H1 (cell line): ENCODE measurements at regions not wholly inside any gene's neighbourhood (a gene's known extent, or its start where the extent isn't known, plus 50 kb on each side); places are given as distances from the start of the nearest gene placed in this dataset.

Source experiments
- CTCF ChIA-PET: fragments of 300-600 bp; sonication (Branson Sonifier 250); formaldehyde crosslinking; loops from one replicate; lab custom pipeline; 2021; ENCODE audit not compliant: partially characterized antibody; lab: Charles Lee
- POLR2A ChIA-PET: fragments of 300-600 bp; sonication (Branson Sonifier 250); formaldehyde crosslinking; loops from one replicate; lab custom pipeline; 2021; ENCODE audit warnings: inconsistent platforms; ENCODE audit not compliant: partially characterized antibody; lab: Charles Lee
- DNase-seq, 2 experiments: peaks; one replicate each; pipeline versions ENCODE4 v3.0.0 to v3.0.0-alpha.2; 2010 to 2022; ENCODE audit warnings: low spot score in 2 of 2, low read depth in 1 of 2, mixed read lengths in 1 of 2
- FAIRE-seq: peaks from 2 replicates; lab custom pipeline; 2011; peaks lifted over from hg19 to GRCh38; lab: Jason Lieb, UNC
- H2AFZ ChIP-seq: 2 replicates; pipeline ENCODE4 v1.8.1; 2012; ENCODE audit warnings: low read length, inconsistent platforms
- H2AK5ac ChIP-seq: 2 replicates; pipeline ENCODE4 v1.6.1; 2013; ENCODE audit warnings: low read depth, low read length
- H2BK120ac ChIP-seq: replicated peaks from 2 replicates; pipeline ENCODE3; 2013; ENCODE audit warnings: low read depth, low read length, inconsistent platforms
- H2BK12ac ChIP-seq: 2 replicates; pipeline ENCODE4 v1.6.1; 2013; ENCODE audit warnings: low read depth, low read length
- H2BK15ac ChIP-seq: 2 replicates; pipeline ENCODE4 v1.6.1; 2013; ENCODE audit warnings: low read length
- H2BK20ac ChIP-seq: 2 replicates; pipeline ENCODE4 v1.6.1; 2013; ENCODE audit warnings: low read length
- H2BK5ac ChIP-seq: 2 replicates; pipeline ENCODE4 v1.6.1; 2013; ENCODE audit warnings: low read depth, low read length
- H3K14ac ChIP-seq: 2 replicates; pipeline ENCODE4 v1.6.1; 2013; ENCODE audit warnings: inconsistent platforms; ENCODE audit not compliant: insufficient read length
- H3K18ac ChIP-seq: 2 replicates; pipeline ENCODE4 v1.6.1; 2013; ENCODE audit warnings: low read length; ENCODE audit errors: extremely low read depth
- H3K23ac ChIP-seq: 2 replicates; pipeline ENCODE4 v1.6.1; 2013; ENCODE audit warnings: inconsistent platforms; ENCODE audit not compliant: insufficient read length
- H3K23me2 ChIP-seq: 2 replicates; pipeline ENCODE4 v1.6.1; 2013; ENCODE audit warnings: low read depth, low read length
- H3K27ac ChIP-seq: 2 replicates; pipeline ENCODE4 v1.6.1; 2011; ENCODE audit warnings: low read depth, low read length, inconsistent platforms
- H3K27me3 ChIP-seq, 4 experiments: replicated peaks in 1 of 4; 1 replicate in 1 of 4; 2 replicates in 3 of 4; pipeline versions ENCODE4 v1.6.1 to v1.8.1; 2011 to 2013; ENCODE audit warnings: low read length in 3 of 4, mild to moderate bottlenecking in 3 of 4, inconsistent platforms in 2 of 4, mixed read lengths in 2 of 4, moderate library complexity in 1 of 4; ENCODE audit not compliant: control insufficient read depth in 3 of 4, insufficient read depth in 3 of 4; ENCODE audit errors: extremely low read depth in 1 of 4
- H3K36me3 ChIP-seq, 4 experiments: 2 replicates each; pipeline versions ENCODE4 v1.6.1 to v1.8.1; 2011 to 2013; ENCODE audit warnings: mild to moderate bottlenecking in 4 of 4, low read length in 3 of 4, moderate library complexity in 2 of 4, control low read depth in 1 of 4, inconsistent platforms in 1 of 4; ENCODE audit not compliant: insufficient read depth in 4 of 4, control insufficient read depth in 2 of 4
- H3K4ac ChIP-seq: replicated peaks from 2 replicates; pipeline ENCODE3; 2013; ENCODE audit warnings: low read length, low read depth, mixed read lengths, inconsistent platforms; ENCODE audit not compliant: insufficient read length
- H3K4me1 ChIP-seq, 4 experiments: replicated peaks in 1 of 4; 1 replicate in 1 of 4; 2 replicates in 3 of 4; pipeline versions ENCODE4 v1.6.1 to v1.8.1; 2011 to 2013; ENCODE audit warnings: low read length in 3 of 4, inconsistent platforms in 2 of 4, mixed read lengths in 1 of 4; ENCODE audit not compliant: insufficient read depth in 4 of 4, control insufficient read depth in 3 of 4
- H3K4me2 ChIP-seq, 2 experiments: 2 replicates each; pipeline versions ENCODE4 v1.6.1 to v1.8.1; 2011 to 2013; ENCODE audit warnings: low read depth in 2 of 2, low read length in 2 of 2, control low read depth in 1 of 2, inconsistent platforms in 1 of 2, mild to moderate bottlenecking in 1 of 2; ENCODE audit not compliant: insufficient read depth in 1 of 2
- H3K4me3 ChIP-seq, 4 experiments: fragments of 200-600, 300-600 bp in 1 of 4; sonication (generic), shearing (Covaris generic), sonication (Bioruptor Twin) in 1 of 4; 2 replicates each; pipeline versions ENCODE4 v1.5.1 to v1.8.1; 2011 to 2016; ENCODE audit warnings: low read length in 4 of 4, low read depth in 3 of 4, control low read depth in 2 of 4, inconsistent platforms in 2 of 4, mild to moderate bottlenecking in 2 of 4, mixed read lengths in 1 of 4, moderate library complexity in 1 of 4; ENCODE audit not compliant: insufficient read depth in 2 of 4; ENCODE audit errors: extremely low read depth in 1 of 4
- H3K56ac ChIP-seq: replicated peaks from 2 replicates; pipeline ENCODE3; 2013; ENCODE audit warnings: low read depth, mild to moderate bottlenecking, mixed read lengths, low read length, inconsistent platforms; ENCODE audit not compliant: insufficient read length
- H3K79me1 ChIP-seq: 2 replicates; pipeline ENCODE4 v1.6.1; 2013; ENCODE audit warnings: low read depth, low read length, control low read depth
- H3K79me2 ChIP-seq, 2 experiments: 2 replicates each; pipeline versions ENCODE4 v1.6.1 to v1.8.1; 2012 to 2013; ENCODE audit warnings: low read length in 2 of 2, mild to moderate bottlenecking in 2 of 2, inconsistent platforms in 1 of 2; ENCODE audit not compliant: insufficient read depth in 2 of 2, control insufficient read depth in 1 of 2
- H3K9ac ChIP-seq, 4 experiments: replicated peaks in 1 of 4; 1 replicate in 1 of 4; 2 replicates in 3 of 4; pipeline versions ENCODE4 v1.6.1 to v1.8.1; 2011 to 2013; ENCODE audit warnings: low read depth in 3 of 4, low read length in 3 of 4, control low read depth in 2 of 4, mild to moderate bottlenecking in 2 of 4, moderate library complexity in 2 of 4, inconsistent platforms in 1 of 4; ENCODE audit errors: extremely low read depth in 1 of 4
- H3K9me3 ChIP-seq, 2 experiments: 2 replicates each; pipeline versions ENCODE4 v1.6.1 to v1.8.1; 2012 to 2013; ENCODE audit warnings: mild to moderate bottlenecking in 2 of 2, moderate library complexity in 2 of 2, control low read depth in 1 of 2, inconsistent platforms in 1 of 2, low read depth in 1 of 2, low read length in 1 of 2, mixed read lengths in 1 of 2; ENCODE audit not compliant: insufficient read depth in 2 of 2
- H4K20me1 ChIP-seq, 2 experiments: replicated peaks in 1 of 2; 2 replicates each; pipeline versions ENCODE3 to v1.8.1; 2011 to 2013; ENCODE audit warnings: inconsistent platforms in 2 of 2, low read length in 2 of 2, mild to moderate bottlenecking in 1 of 2; ENCODE audit not compliant: insufficient read depth in 2 of 2, control insufficient read depth in 1 of 2
- H4K5ac ChIP-seq: 2 replicates; pipeline ENCODE4 v1.6.1; 2013; ENCODE audit warnings: low read length, low read depth, mixed read lengths, inconsistent platforms; ENCODE audit not compliant: insufficient read length
- H4K8ac ChIP-seq: 2 replicates; pipeline ENCODE4 v1.8.0; 2013; ENCODE audit warnings: mild to moderate bottlenecking, moderate library complexity, low read length, inconsistent platforms; ENCODE audit not compliant: insufficient read depth; ENCODE audit errors: extremely low read depth
- H4K91ac ChIP-seq: replicated peaks from 2 replicates; pipeline ENCODE3; 2013; ENCODE audit warnings: low read length, mixed read lengths, inconsistent platforms; ENCODE audit not compliant: insufficient read length
- BCL11A ChIP-seq, 2 experiments: IDR thresholded peaks; one replicate each; pipeline ENCODE4 v1.6.1; 2011; ENCODE audit warnings: low read depth in 2 of 2, low read length in 2 of 2, mild to moderate bottlenecking in 2 of 2
- BRCA1 ChIP-seq: IDR thresholded peaks from 2 replicates; pipeline ENCODE4 v1.6.1; 2012; ENCODE audit warnings: low read depth, low read length, improper control_type of control experiment
- CBX5 ChIP-seq: fragments of 300-800, 300-1000 bp; sonication (generic); IDR thresholded peaks from 2 replicates; pipeline ENCODE4 v1.7.1; 2016; ENCODE audit warnings: antibody characterized with exemption, low read length, low read depth
- CEBPB ChIP-seq: IDR thresholded peaks from 2 replicates; pipeline ENCODE4 v1.6.1; 2012; ENCODE audit warnings: low read depth, low read length
- CREB1 ChIP-seq: IDR thresholded peaks from 2 replicates; pipeline ENCODE4 v1.6.1; 2012; ENCODE audit warnings: inconsistent platforms
- CTCF ChIP-seq, 3 experiments: IDR thresholded peaks; 1 replicate in 2 of 3; 2 replicates in 1 of 3; pipeline versions ENCODE4 v1.5.1 to v1.6.1; 2011; ENCODE audit warnings: low read length in 3 of 3, mild to moderate bottlenecking in 3 of 3, inconsistent platforms in 2 of 3, low read depth in 1 of 3, moderate library complexity in 1 of 3; ENCODE audit not compliant: insufficient read depth in 1 of 3; ENCODE audit errors: control extremely low read depth in 1 of 3
- GABPA ChIP-seq: IDR thresholded peaks from 2 replicates; pipeline ENCODE4 v1.6.1; 2011; ENCODE audit warnings: mild to moderate bottlenecking, low read length, moderate library complexity, borderline replicate concordance; ENCODE audit not compliant: insufficient read depth
- KDM5A ChIP-seq: fragments of 200-600 bp; IDR thresholded peaks from 2 replicates; pipeline ENCODE4 v1.7.1; 2012; ENCODE audit warnings: mild to moderate bottlenecking, low read length, inconsistent platforms, mixed read lengths
- POLR2A ChIP-seq, 2 experiments: IDR thresholded peaks; 1 replicate in 1 of 2; 2 replicates in 1 of 2; pipeline ENCODE4 v1.6.1; 2011; ENCODE audit warnings: low read depth in 2 of 2, low read length in 2 of 2, mild to moderate bottlenecking in 2 of 2; ENCODE audit errors: control extremely low read depth in 1 of 2
- SP2 ChIP-seq: IDR thresholded peaks from 2 replicates; pipeline ENCODE4 v1.6.1; 2012; ENCODE audit warnings: mild to moderate bottlenecking, low read length, inconsistent platforms
- SP4 ChIP-seq: IDR thresholded peaks from 2 replicates; pipeline ENCODE4 v1.6.1; 2012; ENCODE audit warnings: low read length, inconsistent platforms
- TAF1 ChIP-seq: IDR thresholded peaks from 2 replicates; pipeline ENCODE4 v1.6.1; 2011; ENCODE audit warnings: mild to moderate bottlenecking, low read depth, low read length
- TAF7 ChIP-seq: optimal IDR thresholded peaks from 2 replicates; pipeline ENCODE3; 2011; ENCODE audit warnings: low read depth, mild to moderate bottlenecking, inconsistent platforms, low read length, moderate library complexity, borderline replicate concordance
- TEAD4 ChIP-seq: IDR thresholded peaks from 2 replicates; pipeline ENCODE4 v1.6.1; 2012; ENCODE audit warnings: low read depth, low read length, inconsistent platforms, mixed read lengths
- WGBS, 2 experiments: shearing (Covaris generic) in 1 of 2; methylation state at CpG; one replicate each; pipeline versions ENCODE4 v1.1.6 to v1.1.7; 2013 to 2015; ENCODE audit warnings: low lambda C conversion rate in 2 of 2, mixed read lengths in 2 of 2, inconsistent platforms in 1 of 2, low coverage in 1 of 2, missing lambda C conversion rate in 1 of 2; ENCODE audit not compliant: insufficient replicate concordance in 2 of 2, insufficient coverage in 1 of 2, insufficient read length in 1 of 2; ENCODE audit errors: extremely low coverage in 1 of 2, missing lambda C conversion rate in 1 of 2; 5-methylcytosine and 5-hydroxymethylcytosine counted together

- Histone ChIP-seq H2AK5ac (no peak overlapping the region), H3K4me1 (no peaks in the 10 kb centered on the region), H3K9ac (no peak overlapping the region), H3K18ac (no peak overlapping the region), H4K20me1 (no peaks in the 10 kb centered on the region), H3K4me2 (no peak overlapping the region), H2AFZ (no peak overlapping the region), H3K27ac (no peak overlapping the region), H3K23me2 (no peaks in the 10 kb centered on the region), H3K23ac (no peak overlapping the region), H4K8ac (no peak overlapping the region), H4K5ac (no peak overlapping the region), H3K79me1 (no peaks in the 10 kb centered on the region), H3K56ac (no peak overlapping the region), H3K36me3 (no peaks in the 10 kb centered on the region), H2BK5ac (no peak overlapping the region), H3K14ac (no peak overlapping the region), H3K79me2 (no peaks in the 10 kb centered on the region), H2BK15ac (no peak overlapping the region), H3K4me3 (no peak overlapping the region), H2BK120ac (no peak overlapping the region), H2BK12ac (no peak overlapping the region), H2BK20ac (no peak overlapping the region), H4K91ac (no peak overlapping the region), H3K27me3 (no peaks in the 10 kb centered on the region), H3K9me3 (no peaks in the 10 kb centered on the region), H3K4ac (no peak overlapping the region)
- no peak for DNase-seq
- WGBS, 2 experiments, result 85% methylated on average over 2 of the region's 2 CpGs; no CpG with 5 or more reads in 1 of the 2 experiments
- ChIA-PET POLR2A (no interaction called here), CTCF (no interaction called here)
- no peak for FAIRE-seq
- TF ChIP-seq TEAD4 (no peak), CBX5 (no peak), CREB1 (no peak), GABPA (no peak), TAF1 (no peak), BRCA1 (no peak), SP4 (no peak), BCL11A (IDR thresholded peaks at IDR 0.05; ENCODE audit: low read depth in 2 of 2, low read length in 2 of 2) (no peak), TAF7 (no peak), POLR2A (IDR thresholded peaks at IDR 0.05; ENCODE audit: control extremely low read depth in 1 of 2, low read depth in 2 of 2, low read length in 2 of 2) (no peak), CEBPB (no peak), SP2 (no peak), CTCF (IDR thresholded peaks at IDR 0.05; ENCODE audit: control extremely low read depth in 1 of 3, insufficient read depth in 1 of 3, low read depth in 1 of 3, low read length in 3 of 3) (no peak), KDM5A (no peak)
These were observed 60.8 kb upstream of the CTSC start for GRCh38 chr11:88398372-88398771.
